B cell (primary cell): ENCODE measurements at regions not wholly inside any gene's neighbourhood (a gene's known extent, or its start where the extent isn't known, plus 50 kb on each side); places are given as distances from the start of the nearest gene placed in this dataset.

Source experiments
- ATAC-seq: fragments of 200-7000 bp; cut with Tn5 transposase; one replicate; pipeline ENCODE4 v1.10.0; 2021; ENCODE audit warnings: low read depth, mild to moderate bottlenecking, moderate number of reproducible peaks, moderate library complexity
- CTCF ChIA-PET: fragments of 350-600 bp; sonication (Branson Sonifier 250); formaldehyde crosslinking; loops from one replicate; lab custom pipeline; 2021; ENCODE audit warnings: antibody characterized with exemption, inconsistent platforms; lab: Charles Lee
- POLR2A ChIA-PET: fragments of 350-600 bp; sonication (Branson Sonifier 250); formaldehyde crosslinking; loops from one replicate; lab custom pipeline; 2021; ENCODE audit warnings: antibody characterized with exemption; lab: Charles Lee
- DNase-seq: peaks from one replicate; pipeline ENCODE4 v3.0.0; 2013
- H2AFZ ChIP-seq: 2 replicates; pipeline ENCODE4 v1.6.1; 2012; ENCODE audit warnings: mild to moderate bottlenecking, low read depth, low read length; ENCODE audit not compliant: insufficient read depth, poor library complexity, severe bottlenecking
- H3K27ac ChIP-seq, 2 donors: 1 replicate in 1 of 2; 2 replicates in 1 of 2; pipeline ENCODE4 v1.5.1; 2012 to 2013; ENCODE audit warnings: low read length in 2 of 2, mild to moderate bottlenecking in 2 of 2, moderate library complexity in 1 of 2
- H3K27me3 ChIP-seq, 4 experiments: fragments of 200-600 bp in 1 of 4; sonication (generic) in 1 of 4; replicated peaks in 1 of 4; 1 replicate in 2 of 4; 2 replicates in 2 of 4; pipeline versions ENCODE4 v1.6.1 to v1.7.0; 2013 to 2016; ENCODE audit warnings: low read length in 3 of 4, mild to moderate bottlenecking in 2 of 4, mixed read lengths in 1 of 4, moderate library complexity in 1 of 4; ENCODE audit not compliant: insufficient read depth in 4 of 4, control insufficient read depth in 3 of 4; ENCODE audit errors: control extremely low read depth in 1 of 4
- H3K36me3 ChIP-seq, 2 experiments: replicated peaks in 1 of 2; 1 replicate in 1 of 2; 2 replicates in 1 of 2; pipeline versions ENCODE4 v1.6.1 to v1.7.1; 2013; ENCODE audit warnings: low read length in 1 of 2; ENCODE audit not compliant: insufficient read depth in 2 of 2, control insufficient read depth in 1 of 2; ENCODE audit errors: control extremely low read depth in 1 of 2, extremely low read depth in 1 of 2
- H3K4me1 ChIP-seq, 2 donors: fragments of 200-600 bp in 1 of 2; sonication (generic) in 1 of 2; 1 replicate in 1 of 2; 2 replicates in 1 of 2; pipeline versions ENCODE4 v1.5.1 to v1.6.1; 2013 to 2017; ENCODE audit warnings: low read length in 2 of 2; ENCODE audit not compliant: control insufficient read depth in 2 of 2, insufficient read depth in 2 of 2
- H3K4me2 ChIP-seq: replicated peaks from 2 replicates; pipeline ENCODE3; 2012; ENCODE audit warnings: mild to moderate bottlenecking, low read depth, low read length; ENCODE audit not compliant: poor library complexity, severe bottlenecking
- H3K4me3 ChIP-seq, 5 experiments: fragments of 200-600 bp in 1 of 5; sonication (generic) in 1 of 5; 1 replicate in 3 of 5; 2 replicates in 2 of 5; pipeline versions ENCODE4 v1.5.1 to v1.7.0; 2011 to 2016; ENCODE audit warnings: low read length in 4 of 5, mild to moderate bottlenecking in 4 of 5, low read depth in 2 of 5, control low read depth in 1 of 5, moderate library complexity in 1 of 5; ENCODE audit not compliant: insufficient read depth in 1 of 5; ENCODE audit errors: control extremely low read depth in 1 of 5, extremely low read depth in 1 of 5
- H3K79me2 ChIP-seq: fragments of 200-600 bp; sonication (generic); one replicate; pipeline ENCODE4 v1.6.0; 2016; ENCODE audit warnings: low read length; ENCODE audit not compliant: control insufficient read depth, insufficient read depth
- H3K9ac ChIP-seq: fragments of 200-600 bp; sonication (generic); 2 replicates; pipeline ENCODE4 v1.6.1; 2017; ENCODE audit warnings: mild to moderate bottlenecking, low read length, moderate library complexity
- H3K9me3 ChIP-seq, 3 donors: one replicate each; pipeline versions ENCODE4 v1.6.1 to v1.7.1; 2013; ENCODE audit warnings: low read length in 2 of 3; ENCODE audit not compliant: control insufficient read depth in 2 of 3, insufficient read depth in 1 of 3; ENCODE audit errors: control extremely low read depth in 1 of 3
- H4K20me1 ChIP-seq: 2 replicates; pipeline ENCODE4 v1.6.0; 2012; ENCODE audit warnings: mild to moderate bottlenecking, low read length; ENCODE audit not compliant: insufficient read depth, control insufficient read depth, poor library complexity, severe bottlenecking
- H3K27ac Mint-ChIP-seq: one replicate; pipeline ENCODE4 v1.8.0; 2021; ENCODE audit warnings: mixed read lengths
- H3K27me3 Mint-ChIP-seq: one replicate; pipeline ENCODE4 v1.8.0; 2021; ENCODE audit warnings: mixed read lengths
- H3K4me1 Mint-ChIP-seq: one replicate; pipeline ENCODE4 v1.8.0; 2021; ENCODE audit warnings: mixed read lengths
- H3K4me3 Mint-ChIP-seq: one replicate; pipeline ENCODE4 v1.8.0; 2021; ENCODE audit warnings: mixed read lengths
- H3K9me3 Mint-ChIP-seq: one replicate; pipeline ENCODE4 v1.8.0; 2022; ENCODE audit warnings: mixed read lengths; ENCODE audit not compliant: insufficient read depth
- CTCF ChIP-seq: fragments of 200-600 bp; IDR thresholded peaks from one replicate; pipeline ENCODE4 v1.8.0; 2022; ENCODE audit warnings: antibody characterized with exemption, mild to moderate bottlenecking
- EZH2 ChIP-seq: IDR thresholded peaks from 2 replicates; pipeline ENCODE4 v1.6.1; 2012; ENCODE audit warnings: borderline replicate concordance, low read depth, mild to moderate bottlenecking, moderate library complexity, low read length; ENCODE audit not compliant: insufficient read depth, poor library complexity, severe bottlenecking
- WGBS: methylation state at CpG from one replicate; pipeline ENCODE4 v1.1.5; 2013; ENCODE audit warnings: missing lambda C conversion rate; ENCODE audit not compliant: insufficient coverage; 5-methylcytosine and 5-hydroxymethylcytosine counted together
- intact Hi-C: fragments of 100-400 bp; cut with micrococcal nuclease; formaldehyde crosslinking; loops from one replicate; pipeline ENCODE4 v1.10.0; 2022

DNA sequence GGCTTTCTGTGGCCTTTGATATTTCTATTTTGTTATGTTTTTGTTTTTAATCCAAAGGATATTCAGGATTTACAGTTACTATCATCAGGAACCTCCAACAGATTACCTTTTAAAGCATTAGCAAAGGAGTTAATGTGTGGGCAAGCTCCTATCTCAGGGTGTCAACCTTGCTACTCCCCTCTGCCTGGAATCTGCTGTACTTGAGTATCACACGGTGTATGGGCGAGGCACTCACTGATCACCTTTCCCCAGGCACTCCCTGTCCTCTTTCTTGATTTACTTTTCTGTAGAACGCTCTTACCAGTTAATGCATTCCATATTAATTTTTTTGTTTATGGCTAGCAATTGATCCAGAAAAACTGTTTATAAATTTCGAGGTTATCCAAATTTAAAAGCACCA, 117.0 kb upstream of the GAS1 start:
- no peaks in the 10 kb centered on the region for H3K79me2 ChIP-seq
- TF ChIP-seq CTCF = no peak
- no peak for TF ChIP-seq EZH2
- no peak overlapping the region for H3K4me2 ChIP-seq
- H2AFZ ChIP-seq = no peak overlapping the region
- intact Hi-C loops = no loop called here
- H3K9me3 ChIP-seq = no peaks in the 10 kb centered on the region
- H3K27ac ChIP-seq = no peak overlapping the region
- ChIA-PET CTCF (no interaction called here), POLR2A (no interaction called here)
- H4K20me1 ChIP-seq = no peaks in the 10 kb centered on the region
- H3K9ac ChIP-seq = no peak overlapping the region
- ATAC-seq = no peak
- H3K9me3 Mint-ChIP-seq = no peaks in the 10 kb centered on the region
- no peak overlapping the region for H3K4me3 ChIP-seq
- H3K36me3 ChIP-seq = no peaks in the 10 kb centered on the region
- H3K27me3 Mint-ChIP-seq = no peaks in the 10 kb centered on the region
- H3K27ac Mint-ChIP-seq = no peak overlapping the region
- no peaks in the 10 kb centered on the region for H3K4me1 Mint-ChIP-seq
- no peaks in the 10 kb centered on the region for H3K27me3 ChIP-seq
- DNase-seq = no peak
- H3K4me1 ChIP-seq = no peaks in the 10 kb centered on the region
- WGBS = 100% methylated on average over 1 of the region's 4 CpGs
- H3K4me3 Mint-ChIP-seq = no peak overlapping the region

- ChIA-PET POLR2A (no interaction called here), CTCF (interaction anchor here (1.1 kb wide), 1 partner anchor 13 kb away, joined by 3 read pairs; no protein-coding TSS in a partner anchor)
- Histone ChIP-seq H3K79me2 (no peaks in the 10 kb centered on the region), H3K4me2 (no peak overlapping the region), H3K9me3 (no peaks in the 10 kb centered on the region), H2AFZ (no peak overlapping the region), H3K4me1 (no peaks in the 10 kb centered on the region), H3K27ac (no peak overlapping the region), H3K9ac (no peak overlapping the region), H4K20me1 (no peaks in the 10 kb centered on the region), H3K36me3 (no peaks in the 10 kb centered on the region), H3K4me3 (no peak overlapping the region), H3K27me3 (no peaks in the 10 kb centered on the region)
- DNase-seq = no peak
- intact Hi-C loops = no loop called here
- no peak for ATAC-seq
- Mint-ChIP-seq H3K27ac (no peak overlapping the region), H3K4me1 (no peaks in the 10 kb centered on the region), H3K9me3 (no peaks in the 10 kb centered on the region), H3K27me3 (no peaks in the 10 kb centered on the region), H3K4me3 (no peak overlapping the region)
- TF ChIP-seq EZH2 (no peak), CTCF (no peak)
- 86% methylated on average over 2 of the region's 4 CpGs for WGBS
Observed at GRCh38 chr9:87065981-87066380, 118.7 kb upstream of the GAS1 start.
